Right cardiac atrium (tissue), 5 donors: ENCODE measurements at regions not wholly inside any gene's neighbourhood (a gene's known extent, or its start where the extent isn't known, plus 50 kb on each side); places are given as distances from the start of the nearest gene placed in this dataset.
"Not testable (repeated sequence)": the region's sequence is repeated elsewhere in the genome, so short reads cannot be mapped to it uniquely, and the experiment has no call there.

ENCODE experiments used
- ATAC-seq, 2 donors: fragments of 200-7000 bp; cut with Tn5 transposase; one replicate each; pipeline versions ENCODE4 v1.8.0 to v1.9.1; 2020; ENCODE audit warnings: moderate library complexity in 2 of 2, mild to moderate bottlenecking in 1 of 2
- DNase-seq, 3 donors: peaks; one replicate each; pipeline ENCODE4 v3.0.0-alpha.2; 2020
- H3K27ac ChIP-seq: one replicate; pipeline ENCODE4 v1.5.1; 2013; ENCODE audit warnings: mild to moderate bottlenecking, low read length, control low read depth, moderate library complexity
- H3K27me3 ChIP-seq: one replicate; pipeline ENCODE4 v1.6.1; 2013; ENCODE audit not compliant: control insufficient read depth, insufficient read depth
- H3K4me1 ChIP-seq: one replicate; pipeline ENCODE4 v1.6.1; 2013; ENCODE audit warnings: low read length; ENCODE audit not compliant: control insufficient read depth, insufficient read depth
- H3K4me3 ChIP-seq: one replicate; pipeline ENCODE4 v1.5.1; 2013; ENCODE audit warnings: low read length, control low read depth
- H3K9me3 ChIP-seq: one replicate; pipeline ENCODE4 v1.6.1; 2013; ENCODE audit warnings: low read length; ENCODE audit not compliant: control insufficient read depth
- WGBS: extraction: QIAGEN DNeasy Blood & Tissue Kit; methylation state at CpG from one replicate; pipeline ENCODE4 v1.1.7; 2013; 5-methylcytosine and 5-hydroxymethylcytosine counted together
- intact Hi-C, 4 donors: fragments of 100-400 bp; cut with DNase I; formaldehyde crosslinking; loops; one replicate each; pipeline versions ENCODE4 v1.11.0 to v1.14.0; 2022 to 2023
- donor health status: healthy with polysubstance abuse.
- donor health status: DM: no; HTN: yes; CAD: no.
- donor health status: DM: no; HTN: no; CAD: no.
- donor health status: DM: no; HTN: yes; CAD: no; lungs with severe emphysema.
- donor health status: DM: yes; HTN: yes; CAD: no.

DNA sequence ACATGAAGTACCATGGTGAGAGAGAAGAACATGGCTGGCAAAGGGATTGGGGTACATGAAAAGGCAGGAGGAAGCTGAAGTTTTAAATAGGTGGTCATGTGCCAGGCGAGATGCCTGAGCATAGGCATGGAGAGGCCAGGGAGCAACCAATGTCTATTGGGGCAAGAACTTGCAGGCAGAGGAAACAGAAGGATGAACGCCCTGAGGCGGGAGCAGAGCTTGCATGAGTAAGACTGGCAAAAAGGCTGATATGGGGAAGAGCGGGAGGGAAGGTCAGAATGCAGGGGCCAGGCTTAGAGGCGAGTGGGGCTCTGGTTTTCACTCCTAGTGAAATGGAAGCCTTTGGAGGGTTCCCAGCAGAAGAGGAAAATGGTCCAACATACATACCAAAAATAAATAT is 52.5 kb upstream of the VSTM5 start:
- Histone ChIP-seq H3K27me3 (no peaks in the 10 kb centered on the region), H3K4me1 (no peaks in the 10 kb centered on the region), H3K27ac (no peak overlapping the region), H3K4me3 (no peak overlapping the region), H3K9me3 (no peaks in the 10 kb centered on the region)
- intact Hi-C loops = loop anchor here in 1 of 4 donors (10.0 kb wide), 1 partner anchor 512 kb away; no protein-coding TSS in a partner anchor
- DNase-seq (no peak), ATAC-seq (no peak)
- WGBS = 69% methylated on average over 5 of the region's 5 CpGs

DNA sequence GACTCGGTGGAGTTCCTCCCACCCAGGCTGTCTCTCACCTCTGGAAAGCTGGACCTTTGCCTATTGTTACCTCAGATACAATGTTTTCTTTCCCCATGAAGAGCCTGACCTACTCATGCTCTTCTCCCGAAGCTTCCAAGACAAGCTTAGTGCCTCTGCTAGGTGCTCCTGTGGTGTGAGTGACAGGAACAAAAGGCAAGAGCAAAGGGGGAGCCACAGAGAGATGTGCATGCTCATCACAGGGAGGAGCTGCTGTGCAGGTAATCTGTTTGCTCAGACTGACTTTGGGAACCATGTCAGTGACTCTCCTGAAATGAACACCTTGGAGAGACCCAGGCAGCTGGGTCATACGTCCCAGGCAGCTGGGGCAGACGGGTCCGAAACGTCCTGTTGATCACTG is 53.6 kb upstream of the VSTM5 start:
- Histone ChIP-seq H3K27ac (no peak overlapping the region), H3K4me1 (no peaks in the 10 kb centered on the region), H3K9me3 (no peaks in the 10 kb centered on the region), H3K4me3 (no peak overlapping the region), H3K27me3 (no peaks in the 10 kb centered on the region)
- no peak for ATAC-seq
- intact Hi-C loops = loop anchor here in 1 of 4 donors (10.0 kb wide), 1 partner anchor 511 kb away; no protein-coding TSS in a partner anchor
- DNase-seq = no peak
- WGBS = 48% methylated on average over 6 of the region's 6 CpGs

DNA sequence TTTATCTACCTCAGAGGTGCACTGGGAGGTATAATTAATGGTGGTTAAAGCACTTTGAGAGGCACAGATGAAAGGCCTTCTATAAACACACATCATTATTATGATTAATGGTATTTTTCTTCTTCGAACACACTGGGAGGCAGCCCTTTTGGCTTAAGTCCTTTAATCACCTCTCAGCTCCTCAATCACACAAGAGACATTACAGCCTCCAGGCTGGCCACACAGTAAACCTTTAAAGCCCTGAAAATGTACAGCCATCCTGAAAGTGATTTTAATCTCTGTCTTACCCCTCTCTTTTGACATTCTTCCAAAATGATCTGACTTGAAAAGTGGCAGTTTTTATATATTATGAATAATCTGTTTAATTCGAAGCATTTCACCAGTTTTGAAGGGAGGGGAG is 54.3 kb upstream of the VSTM5 start:
- no peak overlapping the region for H3K4me3 ChIP-seq
- ATAC-seq (no peak), DNase-seq (no peak)
- no peaks in the 10 kb centered on the region for H3K27me3 ChIP-seq
- H3K27ac ChIP-seq = no peak overlapping the region
- no peaks in the 10 kb centered on the region for H3K4me1 ChIP-seq
- intact Hi-C loops = loop anchor here in 1 of 4 donors (10.0 kb wide), 1 partner anchor 510 kb away; no protein-coding TSS in a partner anchor
- H3K9me3 ChIP-seq = no peaks in the 10 kb centered on the region
- WGBS = 43% methylated on average over 2 of the region's 2 CpGs

DNA sequence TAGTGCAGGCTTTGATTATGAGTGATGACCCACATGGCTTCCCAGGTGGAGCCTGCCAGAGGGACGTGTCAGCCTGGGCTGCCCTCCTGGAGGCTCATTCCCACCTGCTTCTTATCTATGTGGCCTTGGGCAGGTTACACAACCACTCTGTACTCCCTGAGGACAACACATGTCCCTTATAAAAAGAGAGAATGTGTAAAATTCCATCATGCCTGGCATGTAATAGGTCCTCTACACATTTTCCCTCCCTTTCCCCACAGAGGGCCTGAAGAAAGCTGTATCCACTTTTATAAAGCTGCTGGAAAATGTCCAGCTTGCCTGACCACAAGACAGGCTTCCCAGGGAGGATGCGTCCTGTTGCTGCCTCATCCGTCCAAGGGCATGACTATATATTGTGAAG is 55.0 kb upstream of the VSTM5 start:
- no peaks in the 10 kb centered on the region for H3K27me3 ChIP-seq
- intact Hi-C loops = loop anchor here in 1 of 4 donors (10.0 kb wide), 1 partner anchor 509 kb away; no protein-coding TSS in a partner anchor
- DNase-seq (no peak), ATAC-seq (no peak)
- H3K27ac ChIP-seq = no peak overlapping the region
- H3K4me1 ChIP-seq = no peaks in the 10 kb centered on the region
- H3K9me3 ChIP-seq = no peaks in the 10 kb centered on the region
- 62% methylated on average over 3 of the region's 3 CpGs for WGBS
- no peak overlapping the region for H3K4me3 ChIP-seq

DNA sequence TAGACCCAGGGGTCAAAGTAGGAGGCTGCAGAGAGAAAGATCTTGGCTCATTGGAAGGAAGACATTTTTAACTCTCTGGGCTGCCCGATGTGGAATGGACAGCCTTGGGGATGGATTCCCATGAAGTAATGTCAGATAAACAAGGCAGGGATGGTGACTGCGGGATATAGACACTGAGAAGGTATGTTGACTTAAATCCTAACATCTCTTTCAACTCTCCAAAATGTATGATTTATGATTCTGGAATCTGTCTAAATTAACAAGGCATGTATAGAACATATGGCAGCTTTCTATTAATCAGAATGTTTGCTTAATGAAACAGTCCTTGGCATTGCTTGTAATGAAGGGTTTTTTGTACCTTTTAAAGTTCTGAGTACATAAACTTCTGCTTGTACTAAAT is 56.1 kb upstream of the VSTM5 start:
- no peak overlapping the region for H3K4me3 ChIP-seq
- intact Hi-C loops = loop anchor here in 1 of 4 donors (10.0 kb wide), 1 partner anchor 508 kb away; no protein-coding TSS in a partner anchor
- H3K27ac ChIP-seq = no peak overlapping the region
- H3K4me1 ChIP-seq = no peaks in the 10 kb centered on the region
- DNase-seq = no peak
- 58% methylated on average over 2 of the region's 2 CpGs for WGBS
- no peaks in the 10 kb centered on the region for H3K9me3 ChIP-seq
- no peaks in the 10 kb centered on the region for H3K27me3 ChIP-seq
- ATAC-seq = no peak

DNA sequence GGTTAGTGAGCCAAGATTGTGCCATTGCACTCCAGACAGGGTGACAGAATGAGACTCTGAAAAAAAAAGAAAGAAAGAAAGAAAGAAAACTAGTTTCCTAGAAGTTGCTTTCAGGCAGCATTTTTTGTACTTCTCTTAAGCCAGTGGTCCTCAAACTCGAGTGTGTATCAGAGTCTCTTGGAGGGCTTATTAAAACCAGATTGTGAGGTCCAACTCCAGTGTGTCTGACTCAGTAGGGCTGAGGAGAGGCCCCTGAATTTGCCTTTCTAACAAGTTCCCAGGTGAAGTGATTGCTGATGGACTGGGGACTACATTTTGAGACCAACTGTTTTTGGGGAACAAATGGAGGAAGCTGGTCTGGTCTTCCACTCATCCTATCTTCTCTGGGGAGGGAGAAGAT is 57.5 kb upstream of the VSTM5 start:
- Histone ChIP-seq H3K27me3 (no peaks in the 10 kb centered on the region), H3K27ac (no peak overlapping the region), H3K9me3 (no peaks in the 10 kb centered on the region), H3K4me3 (no peak overlapping the region), H3K4me1 (no peaks in the 10 kb centered on the region)
- DNase-seq = no peak
- 57% methylated on average over 1 of the region's 1 CpG for WGBS
- no peak for ATAC-seq
- intact Hi-C loops = loop anchor here in 1 of 4 donors (10.0 kb wide), 1 partner anchor 507 kb away; no protein-coding TSS in a partner anchor

DNA sequence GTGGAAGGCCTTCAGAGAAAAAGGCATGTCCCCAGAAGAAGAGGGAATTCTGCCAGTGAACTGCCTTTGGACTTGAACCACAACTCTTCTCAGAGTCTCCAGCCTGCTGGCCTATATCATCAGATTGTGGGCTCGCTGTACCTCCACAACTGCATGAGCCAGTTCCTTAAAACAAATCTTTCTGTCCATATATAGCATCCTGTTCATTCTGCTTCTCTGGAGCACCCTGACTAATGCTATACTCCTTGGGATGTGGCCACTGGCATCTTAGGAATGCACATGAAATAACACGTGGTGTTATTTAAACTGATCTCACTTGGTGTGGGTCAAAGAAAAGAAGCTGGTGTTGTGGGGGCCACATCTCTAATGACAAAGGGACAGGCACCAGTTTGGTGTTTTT is 58.3 kb upstream of the VSTM5 start:
- WGBS = 33% methylated on average over 2 of the region's 2 CpGs
- ATAC-seq = no peak

DNA sequence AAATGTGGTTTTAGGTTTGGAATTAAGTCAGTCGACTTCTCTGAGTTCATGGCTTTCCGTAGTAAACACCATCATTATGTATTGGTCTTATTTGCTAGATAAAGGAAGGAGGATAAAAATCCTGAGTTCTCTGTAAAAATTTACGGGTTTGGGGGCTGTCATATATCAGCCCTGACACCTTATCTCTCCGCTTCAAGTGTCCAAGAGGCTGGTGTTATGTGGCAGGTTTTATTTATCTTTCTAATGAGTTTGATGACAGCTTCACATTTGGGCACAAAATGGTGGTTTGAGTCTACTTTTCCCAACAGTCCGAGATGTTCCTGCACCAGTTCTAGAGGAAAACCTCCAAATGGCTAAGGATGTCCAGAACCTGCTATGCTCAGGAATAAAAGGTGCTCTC is 67.3 kb upstream of the VSTM5 start:
- no peaks in the 10 kb centered on the region for H3K4me1 ChIP-seq
- intact Hi-C loops = no loop called here
- WGBS = 48% methylated on average over 5 of the region's 5 CpGs

More for the DNA sequence above, 58.3 kb upstream of the VSTM5 start:
- no peaks in the 10 kb centered on the region for H3K4me1 ChIP-seq
- H3K9me3 ChIP-seq = no peaks in the 10 kb centered on the region
- no peaks in the 10 kb centered on the region for H3K27me3 ChIP-seq
- no peak for DNase-seq
- no peak overlapping the region for H3K4me3 ChIP-seq
- intact Hi-C loops = loop anchor here in 1 of 4 donors (10.0 kb wide), 1 partner anchor 506 kb away; no protein-coding TSS in a partner anchor
- H3K27ac ChIP-seq = no peak overlapping the region

DNA sequence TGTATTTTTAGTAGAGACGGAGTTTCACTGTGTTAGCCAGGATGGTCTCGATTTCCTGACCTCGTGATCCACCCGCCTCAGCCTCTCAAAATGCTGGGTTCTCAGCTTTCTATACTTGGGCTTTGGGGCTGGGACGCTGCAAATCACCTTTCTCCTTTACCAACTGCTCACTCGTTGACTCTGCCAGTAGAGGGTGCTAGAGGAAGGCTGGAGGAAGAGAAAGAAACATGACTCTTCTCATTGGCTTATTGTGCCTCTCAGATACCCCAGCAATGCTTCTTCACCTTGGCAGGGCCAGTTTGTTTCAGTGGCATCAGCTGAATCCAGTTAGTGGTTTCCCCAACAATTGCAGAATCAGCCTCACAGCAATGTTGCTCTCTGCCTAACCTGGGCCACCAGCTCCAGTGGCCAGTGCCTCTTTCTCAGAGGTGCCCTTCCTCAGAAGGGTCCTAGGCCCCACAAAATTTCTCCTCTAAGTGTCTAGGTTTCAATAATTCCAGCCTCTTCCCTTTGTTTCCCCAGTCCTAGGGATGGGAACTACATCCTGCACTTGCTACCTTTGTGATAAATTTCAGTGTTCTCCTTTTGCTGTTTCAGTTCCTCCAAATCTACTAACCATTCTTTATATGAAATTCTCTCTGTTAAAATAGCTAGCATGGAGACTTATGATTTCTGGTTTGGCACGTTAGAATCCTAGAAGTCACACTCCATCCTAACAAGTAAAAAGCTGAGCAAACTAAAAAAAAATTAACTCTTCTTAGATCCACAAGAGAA is 71.5 kb upstream of the VSTM5 start:
- no peak overlapping the region for H3K27ac ChIP-seq
- DNase-seq (no peak), ATAC-seq (no peak)
- H3K4me3 ChIP-seq = no peak overlapping the region
- intact Hi-C loops = no loop called here
- 34% methylated on average over 7 of the region's 7 CpGs for WGBS
- no peaks in the 10 kb centered on the region for H3K9me3 ChIP-seq
- no peaks in the 10 kb centered on the region for H3K4me1 ChIP-seq
- no peaks in the 10 kb centered on the region for H3K27me3 ChIP-seq

More for the DNA sequence above, 67.3 kb upstream of the VSTM5 start:
- Histone ChIP-seq H3K27me3 (no peaks in the 10 kb centered on the region), H3K9me3 (no peaks in the 10 kb centered on the region), H3K4me3 (no peak overlapping the region), H3K27ac (no peak overlapping the region)
- DNase-seq = no peak
- no peak for ATAC-seq

DNA sequence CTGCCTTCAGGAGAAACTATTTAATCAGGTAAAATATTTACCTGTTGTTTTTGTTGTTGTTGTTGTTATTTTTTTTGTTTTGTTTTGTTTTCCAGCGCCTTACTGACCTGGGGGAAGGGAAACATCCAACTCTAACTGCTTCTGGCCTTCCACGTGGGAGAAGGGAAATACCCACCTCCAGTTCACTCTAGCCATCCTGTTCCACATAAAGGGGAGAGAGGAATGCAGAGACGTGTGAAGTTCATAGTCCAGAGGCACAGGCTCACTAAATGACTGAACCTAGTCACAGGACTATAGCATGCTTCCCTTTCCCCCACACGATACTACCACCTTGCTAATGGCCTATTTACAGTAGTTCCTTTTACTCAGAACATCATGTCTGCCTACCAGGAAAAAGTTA is 72.4 kb upstream of the VSTM5 start:
- H3K27ac ChIP-seq = no peak overlapping the region
- H3K9me3 ChIP-seq = no peaks in the 10 kb centered on the region
- H3K4me3 ChIP-seq = no peak overlapping the region
- no peaks in the 10 kb centered on the region for H3K4me1 ChIP-seq
- ATAC-seq (no peak), DNase-seq (no peak)
- H3K27me3 ChIP-seq = no peaks in the 10 kb centered on the region
- intact Hi-C loops = no loop called here
- 53% methylated on average over 4 of the region's 4 CpGs for WGBS

DNA sequence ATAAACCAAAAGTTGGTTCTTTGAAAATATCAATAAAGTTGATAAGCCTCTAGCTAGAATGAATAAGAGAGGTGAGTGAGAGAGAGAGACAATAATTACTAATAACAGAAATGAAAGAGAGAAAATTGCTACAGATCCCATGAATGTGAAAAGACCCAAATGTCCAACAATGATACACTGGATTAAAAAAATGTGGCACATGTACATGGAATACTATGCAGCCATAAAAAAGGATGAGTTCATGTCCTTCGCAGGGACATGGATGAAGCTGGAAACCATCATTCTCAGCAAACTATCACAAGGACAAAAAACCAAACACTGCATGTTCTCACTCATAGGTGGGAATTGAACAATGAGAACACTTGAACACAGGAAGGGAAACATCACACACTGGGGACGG is 75.7 kb upstream of the VSTM5 start:
- H3K4me1 ChIP-seq, ATAC-seq, H3K27me3 ChIP-seq, H3K27ac ChIP-seq, H3K9me3 ChIP-seq, H3K4me3 ChIP-seq, DNase-seq, intact Hi-C loops: not testable (repeated sequence)
- 74% methylated on average over 2 of the region's 2 CpGs for WGBS
